ENCODE measurements at regions not wholly inside any gene's neighbourhood (a gene's known extent, or its start where the extent isn't known, plus 50 kb on each side); places are given as distances from the start of the nearest gene placed in this dataset.

GRCh38 chr1:163813251-163813650, 491.5 kb downstream of the NUF2 start:
- POLR2A ChIA-PET = no interaction called here
- TF ChIP-seq SRF (IDR thresholded peaks at IDR 0.05; ENCODE audit: low read depth) (no peak), POLR2A (IDR thresholded peaks at IDR 0.05; ENCODE audit: borderline replicate concordance, extremely low read depth, insufficient read depth, insufficient read length) (no peak), CTCF (IDR thresholded peaks at IDR 0.05 in 2 of 3, conservative IDR thresholded peaks at IDR 0.05 in 1 of 3; ENCODE audit: borderline replicate concordance in 1 of 3, insufficient read depth in 1 of 3, low read depth in 2 of 3, low read length in 2 of 3) (no peak), SIN3A (IDR thresholded peaks at IDR 0.05; ENCODE audit: low read depth) (no peak)
- Histone ChIP-seq H3K4me3 (replicated peaks in 1 of 2; ENCODE audit: low read depth in 1 of 2, low read length in 2 of 2) (no peak overlapping the region), H2AFZ (ENCODE audit: low read depth, low read length, poor library complexity, severe bottlenecking) (no peak overlapping the region), H3K9me2 (ENCODE audit: insufficient read depth) (no peaks in the 10 kb centered on the region), H3K9ac (ENCODE audit: low read length) (no peak overlapping the region), H3K36me3 (ENCODE audit: control insufficient read depth in 1 of 2, insufficient read depth in 2 of 2, low read length in 2 of 2) (no peaks in the 10 kb centered on the region), H3K27ac (ENCODE audit: low read depth, low read length) (no peak overlapping the region), H4K20me1 (ENCODE audit: insufficient read depth) (no peaks in the 10 kb centered on the region), H3K27me3 (ENCODE audit: insufficient read depth, low read length) (no peaks in the 10 kb centered on the region), H3K4me1 (ENCODE audit: control insufficient read depth in 1 of 2, insufficient read depth in 2 of 2, low read length in 2 of 2) (no peaks in the 10 kb centered on the region), H3K9me3 (ENCODE audit: control insufficient read depth in 1 of 2, insufficient read depth in 1 of 2, low read depth in 1 of 2, low read length in 2 of 2) (no peaks in the 10 kb centered on the region), H3K4me2 (ENCODE audit: low read length) (no peak overlapping the region), H3K79me2 (ENCODE audit: insufficient read depth, low read length) (no peaks in the 10 kb centered on the region)
- ATAC-seq (no peak), DNase-seq (ENCODE audit: low read depth, low spot score) (no peak)
- RAD21 ChIA-PET (ENCODE audit: low non-redundant PET in 1 of 2, low total read pairs in 2 of 2, uncharacterized antibody in 2 of 2, unreplicated experiment in 2 of 2) = no interaction called here
- intact Hi-C loops (cut with micrococcal nuclease) = no loop called here
- CTCF ChIA-PET = no interaction called here
- no TSS peak for BruUV-seq (replicated peaks)

GRCh38 chr1:163820226-163820625, 498.5 kb downstream of the NUF2 start:
- Histone ChIP-seq H3K9ac (ENCODE audit: low read length) (no peak overlapping the region), H4K20me1 (ENCODE audit: insufficient read depth) (no peaks in the 10 kb centered on the region), H3K9me2 (ENCODE audit: insufficient read depth) (no peaks in the 10 kb centered on the region), H3K79me2 (ENCODE audit: insufficient read depth, low read length) (no peaks in the 10 kb centered on the region), H3K27me3 (ENCODE audit: insufficient read depth, low read length) (no peaks in the 10 kb centered on the region), H3K4me3 (replicated peaks in 1 of 2; ENCODE audit: low read depth in 1 of 2, low read length in 2 of 2) (no peak overlapping the region), H3K4me1 (ENCODE audit: control insufficient read depth in 1 of 2, insufficient read depth in 2 of 2, low read length in 2 of 2) (no peaks in the 10 kb centered on the region), H3K36me3 (ENCODE audit: control insufficient read depth in 1 of 2, insufficient read depth in 2 of 2, low read length in 2 of 2) (no peaks in the 10 kb centered on the region), H3K9me3 (ENCODE audit: control insufficient read depth in 1 of 2, insufficient read depth in 1 of 2, low read depth in 1 of 2, low read length in 2 of 2) (no peaks in the 10 kb centered on the region), H3K27ac (ENCODE audit: low read depth, low read length) (no peak overlapping the region), H3K4me2 (ENCODE audit: low read length) (no peak overlapping the region), H2AFZ (ENCODE audit: low read depth, low read length, poor library complexity, severe bottlenecking) (no peak overlapping the region)
- DNase-seq (ENCODE audit: low read depth, low spot score) (no peak), ATAC-seq (no peak)
- intact Hi-C loops (cut with micrococcal nuclease) = loop anchor here (5.0 kb wide), 1 partner anchor 797 kb away; no protein-coding TSS in a partner anchor
- BruUV-seq (replicated peaks) = no TSS peak
- POLR2A ChIA-PET = no interaction called here
- RAD21 ChIA-PET (ENCODE audit: low non-redundant PET in 1 of 2, low total read pairs in 2 of 2, uncharacterized antibody in 2 of 2, unreplicated experiment in 2 of 2) = no interaction called here
- CTCF ChIA-PET = no interaction called here
- TF ChIP-seq CTCF (IDR thresholded peaks at IDR 0.05 in 2 of 3, conservative IDR thresholded peaks at IDR 0.05 in 1 of 3; ENCODE audit: borderline replicate concordance in 1 of 3, insufficient read depth in 1 of 3, low read depth in 2 of 3, low read length in 2 of 3) = no peak
- no peak for TF ChIP-seq SIN3A (IDR thresholded peaks at IDR 0.05; ENCODE audit: low read depth)
- TF ChIP-seq MAX (IDR thresholded peaks at IDR 0.05) = no peak
- no peak for TF ChIP-seq ELF1 (IDR thresholded peaks at IDR 0.05; ENCODE audit: borderline replicate concordance, low read depth)
- TF ChIP-seq FOSL1 (IDR thresholded peaks at IDR 0.05; ENCODE audit: low read depth) = no peak
- TF ChIP-seq EGR1 (IDR thresholded peaks at IDR 0.05; ENCODE audit: low read depth) = no peak
- no peak for TF ChIP-seq JUND (IDR thresholded peaks at IDR 0.05)
- TF ChIP-seq POLR2A (IDR thresholded peaks at IDR 0.05; ENCODE audit: borderline replicate concordance, extremely low read depth, insufficient read depth, insufficient read length) = no peak
- TF ChIP-seq EZH2 (IDR thresholded peaks at IDR 0.05) = no peak
- TF ChIP-seq SRF (IDR thresholded peaks at IDR 0.05; ENCODE audit: low read depth) = no peak
- TF ChIP-seq EZH2phosphoT487 (IDR thresholded peaks at IDR 0.05; ENCODE audit: borderline replicate concordance) = no peak
- TF ChIP-seq REST (IDR thresholded peaks at IDR 0.05; ENCODE audit: low read depth) = no peak

Data from HCT116 (cell line).